Transverse colon (tissue), 4 donors: ENCODE measurements at regions not wholly inside any gene's neighbourhood (a gene's known extent, or its start where the extent isn't known, plus 50 kb on each side); places are given as distances from the start of the nearest gene placed in this dataset.

Source experiments
- DNase-seq: peaks from one replicate; pipeline ENCODE4 v3.0.0-alpha.2; 2019
- H3K27ac ChIP-seq, 4 donors: fragments of 200-600 bp; sonication (generic); 2 replicates each; pipeline ENCODE4 v1.5.1; 2016 to 2018; ENCODE audit warnings: inconsistent platforms in 4 of 4
- H3K27me3 ChIP-seq: fragments of 200-600 bp; sonication (generic); 2 replicates; pipeline ENCODE4 v1.5.1; 2017; ENCODE audit warnings: inconsistent platforms
- H3K36me3 ChIP-seq, 4 donors: fragments of 200-600 bp; sonication (generic); 2 replicates each; pipeline ENCODE4 v1.5.1; 2017 to 2019; ENCODE audit warnings: inconsistent platforms in 4 of 4
- H3K4me1 ChIP-seq, 4 donors: fragments of 200-600 bp; sonication (generic); 2 replicates each; pipeline ENCODE4 v1.5.1; 2017 to 2020; ENCODE audit warnings: inconsistent platforms in 4 of 4
- H3K4me3 ChIP-seq, 4 donors: fragments of 200-600 bp; sonication (generic); 1 replicate in 1 of 4; 2 replicates in 3 of 4; pipeline versions ENCODE4 v1.5.1 to v1.6.1; 2017 to 2019; ENCODE audit warnings: inconsistent platforms in 4 of 4
- H3K9me3 ChIP-seq, 2 donors: fragments of 200-600 bp; sonication (generic); 2 replicates each; pipeline ENCODE4 v1.5.1; 2017 to 2019; ENCODE audit warnings: inconsistent platforms in 2 of 2
- CTCF ChIP-seq, 5 experiments: fragments of 200-600 bp in 3 of 5; fragments of 450-650 bp in 2 of 5; sonication (generic) in 3 of 5; IDR thresholded peaks; 1 replicate in 2 of 5; 2 replicates in 3 of 5; pipeline ENCODE4 v1.5.1; 2016 to 2017; ENCODE audit warnings: antibody characterized with exemption in 5 of 5, inconsistent platforms in 3 of 5, mild to moderate bottlenecking in 2 of 5, moderate library complexity in 1 of 5
- EP300 ChIP-seq: sonication (generic); formaldehyde crosslinking; IDR thresholded peaks from one replicate; pipeline ENCODE4 v1.6.1; 2017; ENCODE audit warnings: antibody characterized with exemption, low read depth
- POLR2A ChIP-seq: fragments of 450-650 bp; IDR thresholded peaks from one replicate; pipeline ENCODE4 v1.6.1; 2016; ENCODE audit warnings: antibody characterized with exemption, mild to moderate bottlenecking, moderate library complexity
- POLR2AphosphoS5 ChIP-seq, 3 donors: sonication (generic); formaldehyde crosslinking; IDR thresholded peaks; one replicate each; pipeline ENCODE4 v1.6.1; 2016; ENCODE audit warnings: antibody characterized with exemption in 3 of 3
- WGBS, 2 donors: methylation state at CpG; one replicate each; pipeline ENCODE4 v1.1.5; 2018; ENCODE audit warnings: low coverage in 1 of 2; 5-methylcytosine and 5-hydroxymethylcytosine counted together
- in situ Hi-C, 4 donors: fragments of 200-750 bp; cut with MboI; loops; one replicate each; pipeline versions ENCODE4 v1.15.0 to v1.15.1; 2017; ENCODE audit warnings: low sequenced_read_pairs in 3 of 4, low pct_ligation_motif_present in 1 of 4, low pct_unique_long_range_greater_than_20kb in 1 of 4
- intact Hi-C: fragments of 100-400 bp; cut with DNase I; formaldehyde crosslinking; loops from one replicate; pipeline ENCODE4 v1.15.1; 2023; ENCODE audit warnings: low total_unique reads

DNA sequence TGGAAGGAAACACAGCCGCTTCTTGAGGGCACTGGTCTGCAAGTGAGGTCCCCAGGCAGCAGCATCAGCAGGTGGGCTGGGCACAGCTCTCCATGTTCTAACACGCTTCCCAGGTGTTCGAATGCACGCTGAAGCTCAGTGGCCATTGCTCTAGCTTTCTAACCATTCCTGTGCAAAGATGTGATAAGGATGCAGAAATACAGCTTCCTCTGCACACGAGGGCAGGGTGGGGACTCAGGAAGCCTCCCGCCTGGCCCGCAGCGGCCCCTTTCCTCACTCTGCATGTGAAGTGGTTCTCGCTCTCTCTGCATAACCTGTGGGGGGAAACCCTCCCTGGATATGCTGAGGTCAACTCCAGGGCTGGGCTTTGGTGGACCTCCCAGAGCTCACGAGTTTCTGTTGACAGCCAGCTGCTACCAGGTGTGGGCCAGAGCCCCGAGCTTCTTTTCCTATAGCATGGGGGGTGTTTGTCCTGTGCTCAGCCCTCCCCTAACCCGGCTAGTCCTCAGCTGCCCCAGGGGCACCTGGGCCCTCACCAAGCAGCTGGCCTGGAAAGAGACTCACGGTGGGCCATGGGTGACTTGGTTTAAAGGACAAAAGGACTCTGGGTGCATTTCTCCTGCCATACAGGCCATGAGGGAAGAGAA is 168.2 kb downstream of the TEX29 start:
- H3K4me1 ChIP-seq: no peaks in the 10 kb centered on the region

DNA sequence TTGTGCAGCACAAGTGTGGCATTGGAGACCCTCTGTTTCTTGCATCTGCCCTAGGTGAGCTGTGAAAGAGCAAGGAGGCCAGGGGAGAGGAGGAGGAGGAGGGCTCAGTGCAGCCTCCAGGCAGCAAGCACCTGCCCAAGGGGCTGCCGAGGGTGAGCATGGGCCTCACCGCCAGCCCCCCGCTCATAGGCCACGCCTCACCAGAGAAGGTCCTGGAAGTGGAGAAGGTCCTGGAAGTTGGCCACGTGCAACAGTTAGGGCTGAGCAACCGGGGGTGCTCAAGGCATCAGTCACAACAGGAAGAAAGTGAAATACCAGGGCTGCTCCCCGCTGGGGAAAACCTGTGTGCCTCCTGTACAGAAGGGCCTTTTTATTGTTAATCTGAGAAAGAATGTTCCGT is 168.9 kb downstream of the TEX29 start:
- TF ChIP-seq POLR2AphosphoS5 (IDR thresholded peaks at IDR 0.05) (no peak), CTCF (IDR thresholded peaks at IDR 0.05) (no peak), EP300 (no peak), POLR2A (no peak)
- no peak overlapping the region for H3K4me3 ChIP-seq
- DNase-seq: no peak
- H3K27me3 ChIP-seq: no peaks in the 10 kb centered on the region
- no peaks in the 10 kb centered on the region for H3K4me1 ChIP-seq
- H3K27ac ChIP-seq: no peak overlapping the region
- no peaks in the 10 kb centered on the region for H3K36me3 ChIP-seq
- in situ Hi-C loops (loop anchor here in 2 of 4 donors (25.0 kb wide), 1 partner anchor 1123 kb away; no protein-coding TSS in a partner anchor), intact Hi-C loops (no loop called here)
- 60 to 72% methylated on average over 1 to 8 of the region's 8 CpGs for WGBS, 2 donors
- peaks cover 0 to 8% of the 10 kb centered on the region in 2 donors for H3K9me3 ChIP-seq

More for the DNA sequence above, 168.2 kb downstream of the TEX29 start:
- in situ Hi-C loops: loop anchor here in 2 of 4 donors (25.0 kb wide), 1 partner anchor 1124 kb away; no protein-coding TSS in a partner anchor
- TF ChIP-seq POLR2A: no peak
- no peak for TF ChIP-seq CTCF (IDR thresholded peaks at IDR 0.05)
- no peak for TF ChIP-seq EP300
- TF ChIP-seq POLR2AphosphoS5 (IDR thresholded peaks at IDR 0.05): no peak
- no peaks in the 10 kb centered on the region for H3K27me3 ChIP-seq
- H3K9me3 ChIP-seq: peaks cover 0 to 8% of the 10 kb centered on the region in 2 donors
- H3K36me3 ChIP-seq: no peaks in the 10 kb centered on the region
- H3K4me3 ChIP-seq: no peak overlapping the region
- intact Hi-C loops: no loop called here
- no peak for DNase-seq
- WGBS, 2 donors: 74% methylated on average over 13 of the region's 13 CpGs; no CpG with 5 or more reads in 1 of the 2 donors
- H3K27ac ChIP-seq: no peak overlapping the region

- Histone ChIP-seq H3K9me3 (peaks cover 0 to 8% of the 10 kb centered on the region in 2 donors), H3K4me1 (no peaks in the 10 kb centered on the region), H3K36me3 (no peaks in the 10 kb centered on the region), H3K27ac (no peak overlapping the region), H3K27me3 (no peaks in the 10 kb centered on the region), H3K4me3 (no peak overlapping the region)
- WGBS, 2 donors: 83 to 88% methylated on average over 1 to 6 of the region's 6 CpGs
- intact Hi-C loops: no loop called here
- TF ChIP-seq POLR2A (no peak), CTCF (IDR thresholded peaks at IDR 0.05) (no peak), POLR2AphosphoS5 (IDR thresholded peaks at IDR 0.05) (no peak), EP300 (no peak)
- in situ Hi-C loops: loop anchor here in 2 of 4 donors (25.0 kb wide), 1 partner anchor 1122 kb away; no protein-coding TSS in a partner anchor
- DNase-seq: no peak
Measured at GRCh38 chr13:111490611-111491010, 170.2 kb downstream of the TEX29 start.

- in situ Hi-C loops (loop anchor here in 2 of 4 donors (25.0 kb wide), 1 partner anchor 1121 kb away; no protein-coding TSS in a partner anchor), intact Hi-C loops (no loop called here)
- no peaks in the 10 kb centered on the region for H3K4me1 ChIP-seq
- H3K9me3 ChIP-seq: peaks cover 0 to 6% of the 10 kb centered on the region in 2 donors
- WGBS, 2 donors: 66 to 75% methylated on average over 4 to 11 of the region's 11 CpGs
- TF ChIP-seq EP300 (no peak), POLR2A (no peak), POLR2AphosphoS5 (IDR thresholded peaks at IDR 0.05) (no peak), CTCF (IDR thresholded peaks at IDR 0.05) (no peak)
- H3K27ac ChIP-seq: no peak overlapping the region
- no peaks in the 10 kb centered on the region for H3K27me3 ChIP-seq
- no peaks in the 10 kb centered on the region for H3K36me3 ChIP-seq
- DNase-seq: no peak
- H3K4me3 ChIP-seq: no peak overlapping the region
Measured at GRCh38 chr13:111491021-111491420, 170.6 kb downstream of the TEX29 start.
